Body of pancreas (tissue), 4 donors: ENCODE measurements at regions not wholly inside any gene's neighbourhood (a gene's known extent, or its start where the extent isn't known, plus 50 kb on each side); places are given as distances from the start of the nearest gene placed in this dataset.

Source experiments
- POLR2A ChIP-seq, 3 donors: fragments of 450-650 bp; IDR thresholded peaks; one replicate each; pipeline ENCODE4 v1.6.1; 2016; ENCODE audit warnings: antibody characterized with exemption in 3 of 3, mild to moderate bottlenecking in 2 of 3
- TF ChIP-seq, protein P1 (sequence below), 7 experiments: fragments of 450-650 bp in 4 of 7; fragments of 200-600 bp in 3 of 7; sonication (generic) in 3 of 7; IDR thresholded peaks; one replicate each; pipeline ENCODE4 v1.5.1; 2016 to 2019; ENCODE audit warnings: antibody characterized with exemption in 7 of 7

GRCh38 chr6:66496659-66497058 is 789.6 kb upstream of the EYS start:
- TF ChIP-seq, protein P1, sequence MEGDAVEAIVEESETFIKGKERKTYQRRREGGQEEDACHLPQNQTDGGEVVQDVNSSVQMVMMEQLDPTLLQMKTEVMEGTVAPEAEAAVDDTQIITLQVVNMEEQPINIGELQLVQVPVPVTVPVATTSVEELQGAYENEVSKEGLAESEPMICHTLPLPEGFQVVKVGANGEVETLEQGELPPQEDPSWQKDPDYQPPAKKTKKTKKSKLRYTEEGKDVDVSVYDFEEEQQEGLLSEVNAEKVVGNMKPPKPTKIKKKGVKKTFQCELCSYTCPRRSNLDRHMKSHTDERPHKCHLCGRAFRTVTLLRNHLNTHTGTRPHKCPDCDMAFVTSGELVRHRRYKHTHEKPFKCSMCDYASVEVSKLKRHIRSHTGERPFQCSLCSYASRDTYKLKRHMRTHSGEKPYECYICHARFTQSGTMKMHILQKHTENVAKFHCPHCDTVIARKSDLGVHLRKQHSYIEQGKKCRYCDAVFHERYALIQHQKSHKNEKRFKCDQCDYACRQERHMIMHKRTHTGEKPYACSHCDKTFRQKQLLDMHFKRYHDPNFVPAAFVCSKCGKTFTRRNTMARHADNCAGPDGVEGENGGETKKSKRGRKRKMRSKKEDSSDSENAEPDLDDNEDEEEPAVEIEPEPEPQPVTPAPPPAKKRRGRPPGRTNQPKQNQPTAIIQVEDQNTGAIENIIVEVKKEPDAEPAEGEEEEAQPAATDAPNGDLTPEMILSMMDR (IDR thresholded peaks at IDR 0.05): peak in 1 of 7 experiments; percentile 8
- TF ChIP-seq POLR2A (IDR thresholded peaks at IDR 0.05): no peak
